ENCODE measurements at regions not wholly inside any gene's neighbourhood (a gene's known extent, or its start where the extent isn't known, plus 50 kb on each side); places are given as distances from the start of the nearest gene placed in this dataset.

- Histone ChIP-seq H3K4me3 (no peak overlapping the region), H3K9ac (no peak overlapping the region), H3K27ac (no peak overlapping the region), H3K4me2 (peak overlapping the region; percentile 82), H3K27me3 (peaks cover 1% of the 10 kb centered on the region; the same call in 1 of the 2 replicates), H3K4me1 (peaks cover 64% of the 10 kb centered on the region), H4K20me1 (no peaks in the 10 kb centered on the region), H3K36me3 (no peaks in the 10 kb centered on the region), H3K9me3 (no peaks in the 10 kb centered on the region)
- no peak for TF ChIP-seq Cebpa-rat (IDR thresholded peaks at IDR 0.05)
Measured at GRCh38 chr5:2258861-2259260, 376.1 kb upstream of the IRX4 start.

DNA sequence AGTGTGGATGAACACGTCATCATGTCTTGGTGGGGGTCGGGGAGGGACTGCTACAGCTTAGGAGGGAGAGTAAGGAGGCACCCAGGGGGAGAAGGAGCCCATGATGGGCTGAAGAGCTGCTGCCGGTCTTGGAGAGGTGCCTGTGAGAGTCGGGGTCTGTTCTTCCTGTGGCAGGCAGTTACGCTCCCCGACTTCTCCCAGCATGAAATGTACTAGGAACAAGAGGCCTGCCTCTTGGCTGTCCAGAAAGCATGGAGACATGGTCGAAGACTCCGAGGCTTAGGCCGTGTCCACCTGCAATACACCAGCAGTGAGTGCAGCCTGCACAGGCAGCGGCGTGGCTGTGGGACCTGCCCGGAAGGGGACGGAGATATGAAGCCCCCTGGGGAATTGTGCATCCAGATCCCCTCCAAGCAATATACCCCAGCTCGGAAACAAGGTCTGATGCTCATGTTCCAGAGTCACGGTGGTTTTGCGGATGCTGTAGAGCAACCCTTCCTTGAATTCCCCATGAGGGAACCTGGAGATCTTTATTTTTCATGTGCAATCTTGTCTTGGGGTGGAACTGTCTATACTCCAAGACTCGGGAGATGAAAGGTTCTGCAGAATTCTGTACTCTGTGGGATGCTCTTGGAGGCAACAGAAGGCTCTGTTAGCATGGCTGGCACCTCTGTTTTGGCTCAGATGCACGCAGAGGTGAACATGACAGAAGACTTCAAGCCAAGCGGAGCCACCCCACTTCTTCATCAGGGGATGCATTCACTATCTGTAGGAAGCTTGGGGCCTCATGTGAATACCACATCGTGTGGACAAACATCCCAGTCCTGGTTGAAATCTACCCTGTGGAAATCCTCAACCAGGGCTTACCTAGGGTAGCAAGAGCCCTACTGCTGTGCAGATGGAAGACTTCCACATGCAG is 374.9 kb upstream of the IRX4 start:
- H3K4me2 ChIP-seq = peak overlapping the region; percentile 82
- peaks cover 14% of the 10 kb centered on the region for H3K27me3 ChIP-seq
- no peaks in the 10 kb centered on the region for H3K9me3 ChIP-seq
- no peak overlapping the region for H3K9ac ChIP-seq
- H3K27ac ChIP-seq = peak overlapping the region; percentile 37
- no peaks in the 10 kb centered on the region for H4K20me1 ChIP-seq
- no peaks in the 10 kb centered on the region for H3K36me3 ChIP-seq
- H3K4me3 ChIP-seq = no peak overlapping the region
- no peak for TF ChIP-seq Cebpa-rat (IDR thresholded peaks at IDR 0.05)
- H3K4me1 ChIP-seq = peaks cover 77% of the 10 kb centered on the region

DNA sequence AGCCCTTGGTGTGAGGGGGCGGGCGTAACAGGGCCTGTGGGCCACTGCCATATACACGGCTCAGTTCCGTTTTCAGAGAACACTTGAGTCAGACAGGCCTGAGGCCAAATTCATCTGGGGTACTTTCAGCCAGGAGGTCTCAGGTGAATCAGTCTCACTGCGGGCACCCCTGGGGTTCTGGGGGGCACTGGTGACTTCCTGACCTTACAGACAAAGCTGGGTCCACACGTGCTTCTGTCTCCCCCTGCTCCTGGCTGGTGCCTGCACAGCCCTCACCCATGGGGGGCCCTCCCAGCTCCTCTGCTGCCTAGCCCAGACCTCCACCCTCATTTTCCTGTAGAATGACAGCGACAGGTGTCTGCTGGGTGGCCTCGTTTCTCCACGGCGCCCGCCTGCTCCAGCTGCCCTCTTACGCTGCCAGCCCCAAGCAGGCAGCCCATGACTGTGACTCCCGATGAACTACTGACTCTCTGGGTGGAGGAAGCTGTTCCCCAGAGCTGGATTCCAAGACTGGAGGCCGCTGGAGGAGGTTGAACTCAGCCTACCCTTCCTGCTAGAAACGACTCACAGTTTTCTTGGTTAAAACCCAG is 374.1 kb upstream of the IRX4 start:
- Histone ChIP-seq H3K36me3 (no peaks in the 10 kb centered on the region), H3K4me3 (no peak overlapping the region), H3K9ac (no peak overlapping the region), H3K27ac (peak overlapping the region; percentile 37), H3K4me1 (peaks cover 85% of the 10 kb centered on the region), H4K20me1 (no peaks in the 10 kb centered on the region), H3K27me3 (peaks cover 22% of the 10 kb centered on the region), H3K4me2 (peak overlapping the region; percentile 82), H3K9me3 (no peaks in the 10 kb centered on the region)
- TF ChIP-seq Cebpa-rat (IDR thresholded peaks at IDR 0.05) = no peak

GRCh38 chr5:2255915-2256690 is 373.4 kb upstream of the IRX4 start:
- H3K9ac ChIP-seq = no peak overlapping the region
- TF ChIP-seq Cebpa-rat (IDR thresholded peaks at IDR 0.05) = no peak
- no peaks in the 10 kb centered on the region for H3K9me3 ChIP-seq
- H3K27ac ChIP-seq = peak overlapping the region; percentile 37; the same call in 1 of the 2 replicates
- peak overlapping the region; percentile 82 for H3K4me2 ChIP-seq
- H4K20me1 ChIP-seq = no peaks in the 10 kb centered on the region
- no peak overlapping the region for H3K4me3 ChIP-seq
- no peaks in the 10 kb centered on the region for H3K36me3 ChIP-seq
- H3K27me3 ChIP-seq = peaks cover 23% of the 10 kb centered on the region
- peaks cover 92% of the 10 kb centered on the region for H3K4me1 ChIP-seq

DNA sequence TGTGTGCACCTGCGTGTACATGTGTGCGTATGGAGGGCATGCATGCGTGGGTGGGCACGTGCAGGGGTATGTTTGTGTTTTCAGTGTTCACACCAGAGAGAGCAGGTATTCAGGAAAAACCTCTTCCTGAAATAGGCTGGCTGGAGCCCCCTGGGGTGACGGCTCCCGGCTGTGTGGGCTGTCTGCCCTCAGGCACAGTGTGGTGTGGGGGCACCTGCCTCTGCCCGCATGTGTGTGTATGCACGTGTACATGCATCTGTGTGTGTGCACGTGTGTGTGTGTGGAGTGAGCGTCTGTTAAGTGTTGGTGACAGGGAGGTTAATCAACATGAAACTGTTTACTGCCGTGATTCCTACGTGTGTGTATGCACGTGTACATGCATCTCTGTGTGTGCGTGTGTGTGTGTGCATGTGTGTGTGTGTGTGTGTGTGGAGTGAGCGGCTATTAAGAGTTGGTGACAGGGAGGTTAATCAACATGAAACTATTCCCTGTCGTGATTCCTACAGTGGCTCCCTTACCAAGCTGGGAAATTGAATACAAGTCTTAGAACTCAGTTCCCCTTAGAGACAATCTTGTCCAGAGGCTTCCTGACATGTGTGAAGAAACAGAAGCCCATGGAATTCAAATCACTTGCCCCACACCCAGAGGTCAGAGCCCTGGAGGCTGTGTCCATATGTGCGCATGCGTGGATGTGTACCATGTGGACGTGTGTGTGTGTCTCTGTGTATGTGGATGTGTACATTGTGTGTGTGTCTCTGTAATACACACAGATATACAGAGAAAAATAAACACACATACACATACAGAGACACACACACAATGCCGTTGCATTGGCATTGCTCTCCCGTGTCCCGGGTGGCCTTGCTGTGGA is 372.4 kb upstream of the IRX4 start:
- Histone ChIP-seq H3K36me3 (no peaks in the 10 kb centered on the region), H3K27ac (peak overlapping the region; percentile 12; the same call in 1 of the 2 replicates), H3K4me1 (peaks cover 100% of the 10 kb centered on the region), H3K4me2 (peak overlapping the region; percentile 82), H3K4me3 (no peak overlapping the region), H3K9ac (no peak overlapping the region), H3K9me3 (no peaks in the 10 kb centered on the region), H4K20me1 (no peaks in the 10 kb centered on the region), H3K27me3 (peaks cover 23% of the 10 kb centered on the region)
- no peak for TF ChIP-seq Cebpa-rat (IDR thresholded peaks at IDR 0.05)

GRCh38 chr5:2254406-2254805 is 371.7 kb upstream of the IRX4 start:
- Histone ChIP-seq H3K9ac (no peak overlapping the region), H3K9me3 (no peaks in the 10 kb centered on the region), H3K36me3 (no peaks in the 10 kb centered on the region), H3K27me3 (peaks cover 23% of the 10 kb centered on the region), H3K4me3 (no peak overlapping the region), H3K4me2 (peak overlapping the region; percentile 82), H4K20me1 (no peaks in the 10 kb centered on the region), H3K27ac (no peak overlapping the region), H3K4me1 (peaks cover 100% of the 10 kb centered on the region)
- no peak for TF ChIP-seq Cebpa-rat (IDR thresholded peaks at IDR 0.05)

- peaks cover 89% of the 10 kb centered on the region for H3K4me1 ChIP-seq
- peaks cover 23% of the 10 kb centered on the region for H3K27me3 ChIP-seq
- no peak overlapping the region for H3K27ac ChIP-seq
- no peak overlapping the region for H3K4me3 ChIP-seq
- no peaks in the 10 kb centered on the region for H3K36me3 ChIP-seq
- no peak overlapping the region for H3K9ac ChIP-seq
- H3K4me2 ChIP-seq = peak overlapping the region; percentile 82
- no peak for TF ChIP-seq Cebpa-rat (IDR thresholded peaks at IDR 0.05)
- no peaks in the 10 kb centered on the region for H3K9me3 ChIP-seq
- H4K20me1 ChIP-seq = no peaks in the 10 kb centered on the region
Measured at GRCh38 chr5:2253040-2253975, 370.6 kb upstream of the IRX4 start.

GRCh38 chr5:2251751-2252150 is 369.0 kb upstream of the IRX4 start:
- H3K27ac ChIP-seq = peak overlapping the region; percentile 37; the same call in 1 of the 2 replicates
- peak overlapping the region; percentile 82 for H3K4me2 ChIP-seq
- no peak overlapping the region for H3K4me3 ChIP-seq
- peaks cover 23% of the 10 kb centered on the region for H3K27me3 ChIP-seq
- peaks cover 12% of the 10 kb centered on the region for H3K9me3 ChIP-seq
- no peaks in the 10 kb centered on the region for H4K20me1 ChIP-seq
- H3K36me3 ChIP-seq = no peaks in the 10 kb centered on the region
- TF ChIP-seq Cebpa-rat (IDR thresholded peaks at IDR 0.05) = no peak
- H3K4me1 ChIP-seq = peaks cover 74% of the 10 kb centered on the region
- H3K9ac ChIP-seq = no peak overlapping the region
